Fibroblast of lung (primary cell): ENCODE measurements at regions not wholly inside any gene's neighbourhood (a gene's known extent, or its start where the extent isn't known, plus 50 kb on each side); places are given as distances from the start of the nearest gene placed in this dataset.

ENCODE experiments used
- EZH2 ChIP-seq: IDR thresholded peaks from 2 replicates; pipeline ENCODE4 v1.5.1; 2012; ENCODE audit warnings: low read length, control low read depth, mild to moderate bottlenecking; ENCODE audit errors: missing control alignments
- TF ChIP-seq, protein P1 (sequence below), 2 donors: IDR thresholded peaks in 1 of 2; conservative IDR thresholded peaks in 1 of 2; 1 replicate in 1 of 2; 2 replicates in 1 of 2; pipeline ENCODE4 v1.5.1; 2011 to 2012; ENCODE audit warnings: low read length in 2 of 2, control low read depth in 1 of 2, inconsistent platforms in 1 of 2, low read depth in 1 of 2, mild to moderate bottlenecking in 1 of 2

DNA sequence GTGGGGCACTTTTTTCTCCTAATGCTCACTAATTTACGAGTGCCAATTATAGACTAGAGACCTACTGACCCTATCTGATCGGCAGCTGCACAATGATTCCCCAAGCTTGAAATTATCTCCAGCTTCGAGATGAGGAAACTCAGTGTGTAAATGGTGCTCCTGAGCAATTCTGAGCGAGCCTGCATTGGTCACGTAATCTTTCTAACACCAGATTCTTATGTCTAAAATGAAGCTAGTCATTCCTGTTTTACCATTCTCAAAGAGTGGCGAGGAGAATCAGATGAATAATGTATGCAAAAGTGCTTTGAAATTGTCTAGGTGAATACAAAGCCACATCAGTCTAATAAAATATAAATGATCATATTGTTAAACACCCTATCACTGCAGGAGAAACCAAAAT lies 318.1 kb upstream of the FAM78B start:
- TF ChIP-seq, protein P1, sequence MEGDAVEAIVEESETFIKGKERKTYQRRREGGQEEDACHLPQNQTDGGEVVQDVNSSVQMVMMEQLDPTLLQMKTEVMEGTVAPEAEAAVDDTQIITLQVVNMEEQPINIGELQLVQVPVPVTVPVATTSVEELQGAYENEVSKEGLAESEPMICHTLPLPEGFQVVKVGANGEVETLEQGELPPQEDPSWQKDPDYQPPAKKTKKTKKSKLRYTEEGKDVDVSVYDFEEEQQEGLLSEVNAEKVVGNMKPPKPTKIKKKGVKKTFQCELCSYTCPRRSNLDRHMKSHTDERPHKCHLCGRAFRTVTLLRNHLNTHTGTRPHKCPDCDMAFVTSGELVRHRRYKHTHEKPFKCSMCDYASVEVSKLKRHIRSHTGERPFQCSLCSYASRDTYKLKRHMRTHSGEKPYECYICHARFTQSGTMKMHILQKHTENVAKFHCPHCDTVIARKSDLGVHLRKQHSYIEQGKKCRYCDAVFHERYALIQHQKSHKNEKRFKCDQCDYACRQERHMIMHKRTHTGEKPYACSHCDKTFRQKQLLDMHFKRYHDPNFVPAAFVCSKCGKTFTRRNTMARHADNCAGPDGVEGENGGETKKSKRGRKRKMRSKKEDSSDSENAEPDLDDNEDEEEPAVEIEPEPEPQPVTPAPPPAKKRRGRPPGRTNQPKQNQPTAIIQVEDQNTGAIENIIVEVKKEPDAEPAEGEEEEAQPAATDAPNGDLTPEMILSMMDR (conservative IDR thresholded peaks at IDR 0.05 in 1 of 2, IDR thresholded peaks at IDR 0.05 in 1 of 2; ENCODE audit: low read depth in 1 of 2, low read length in 2 of 2), result no peak
- TF ChIP-seq EZH2, result no peak
